Loucy (cell line): ENCODE measurements at regions not wholly inside any gene's neighbourhood (a gene's known extent, or its start where the extent isn't known, plus 50 kb on each side); places are given as distances from the start of the nearest gene placed in this dataset.

Experiments used
- CTCF ChIP-seq: fragments of 200-600 bp; sonication (generic); conservative IDR thresholded peaks from 2 replicates; pipeline ENCODE4 v1.5.1; 2014; ENCODE audit warnings: mild to moderate bottlenecking, antibody characterized with exemption, low read length
- EZH2phosphoT487 ChIP-seq: fragments of 200-600 bp; IDR thresholded peaks from 2 replicates; pipeline ENCODE4 v1.6.1; 2018; ENCODE audit warnings: antibody characterized with exemption, mild to moderate bottlenecking, moderate library complexity, borderline replicate concordance

GRCh38 chr5:18097817-18098216 is 463.6 kb downstream of the TAF11L14 start:
- TF ChIP-seq CTCF (no peak), EZH2phosphoT487 (no peak)
